Body of pancreas (tissue), 4 donors: ENCODE measurements at regions not wholly inside any gene's neighbourhood (a gene's known extent, or its start where the extent isn't known, plus 50 kb on each side); places are given as distances from the start of the nearest gene placed in this dataset.

Experiments used
- POLR2A ChIP-seq, 3 donors: fragments of 450-650 bp; IDR thresholded peaks; one replicate each; pipeline ENCODE4 v1.6.1; 2016; ENCODE audit warnings: antibody characterized with exemption in 3 of 3, mild to moderate bottlenecking in 2 of 3
- TF ChIP-seq, protein P1 (sequence below), 7 experiments: fragments of 450-650 bp in 4 of 7; fragments of 200-600 bp in 3 of 7; sonication (generic) in 3 of 7; IDR thresholded peaks; one replicate each; pipeline ENCODE4 v1.5.1; 2016 to 2019; ENCODE audit warnings: antibody characterized with exemption in 7 of 7

DNA sequence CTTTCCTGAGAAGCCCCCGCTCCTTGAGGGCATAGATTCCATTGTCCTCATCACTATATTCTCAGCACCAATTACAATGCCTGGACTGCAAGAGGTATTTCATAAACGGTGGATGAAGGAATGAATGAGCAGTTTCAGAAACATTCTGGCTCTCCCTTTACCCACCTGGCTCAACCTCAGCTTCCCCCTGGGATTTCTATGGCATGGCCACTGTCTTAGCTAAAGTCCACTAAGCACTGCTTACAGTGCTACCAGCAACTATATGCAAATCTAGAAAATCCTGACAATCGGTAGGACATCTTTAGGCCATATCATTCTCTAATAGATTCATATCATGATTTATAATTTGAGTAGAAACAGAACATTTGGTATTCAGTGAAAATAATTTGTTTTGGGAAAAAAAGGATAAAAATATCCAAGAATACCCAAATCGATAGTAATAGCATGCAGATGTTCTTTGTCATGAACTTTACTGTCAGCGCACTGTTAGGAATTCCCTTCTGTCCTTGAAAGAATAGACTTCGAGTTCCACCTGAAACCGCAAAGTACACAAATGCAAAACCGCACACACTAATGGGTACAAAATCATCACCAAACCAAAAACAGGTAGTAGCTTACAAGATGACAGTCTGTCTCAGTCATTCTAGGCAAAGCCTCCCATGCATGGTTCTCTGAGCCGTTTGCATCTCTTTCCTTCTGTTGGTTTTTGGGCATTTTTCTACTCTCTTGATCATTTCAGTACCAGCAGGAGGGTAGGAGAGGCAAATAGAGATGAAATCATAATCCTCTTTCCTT is 303.6 kb upstream of the ID2 start:
- TF ChIP-seq POLR2A (IDR thresholded peaks at IDR 0.05): no peak
- TF ChIP-seq, protein P1, sequence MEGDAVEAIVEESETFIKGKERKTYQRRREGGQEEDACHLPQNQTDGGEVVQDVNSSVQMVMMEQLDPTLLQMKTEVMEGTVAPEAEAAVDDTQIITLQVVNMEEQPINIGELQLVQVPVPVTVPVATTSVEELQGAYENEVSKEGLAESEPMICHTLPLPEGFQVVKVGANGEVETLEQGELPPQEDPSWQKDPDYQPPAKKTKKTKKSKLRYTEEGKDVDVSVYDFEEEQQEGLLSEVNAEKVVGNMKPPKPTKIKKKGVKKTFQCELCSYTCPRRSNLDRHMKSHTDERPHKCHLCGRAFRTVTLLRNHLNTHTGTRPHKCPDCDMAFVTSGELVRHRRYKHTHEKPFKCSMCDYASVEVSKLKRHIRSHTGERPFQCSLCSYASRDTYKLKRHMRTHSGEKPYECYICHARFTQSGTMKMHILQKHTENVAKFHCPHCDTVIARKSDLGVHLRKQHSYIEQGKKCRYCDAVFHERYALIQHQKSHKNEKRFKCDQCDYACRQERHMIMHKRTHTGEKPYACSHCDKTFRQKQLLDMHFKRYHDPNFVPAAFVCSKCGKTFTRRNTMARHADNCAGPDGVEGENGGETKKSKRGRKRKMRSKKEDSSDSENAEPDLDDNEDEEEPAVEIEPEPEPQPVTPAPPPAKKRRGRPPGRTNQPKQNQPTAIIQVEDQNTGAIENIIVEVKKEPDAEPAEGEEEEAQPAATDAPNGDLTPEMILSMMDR (IDR thresholded peaks at IDR 0.05): no peak
